ENCODE measurements at regions not wholly inside any gene's neighbourhood (a gene's known extent, or its start where the extent isn't known, plus 50 kb on each side); places are given as distances from the start of the nearest gene placed in this dataset.
"Not testable (repeated sequence)": the region's sequence is repeated elsewhere in the genome, so short reads cannot be mapped to it uniquely, and the experiment has no call there.

GRCh38 chr2:176872406-176872805 is 340.2 kb upstream of the HNRNPA3 start:
- Mint-ChIP-seq H3K27ac (no peak overlapping the region), H3K4me1 (no peaks in the 10 kb centered on the region), H3K36me3 (ENCODE audit: low read depth) (no peaks in the 10 kb centered on the region), H3K4me3 (no peak overlapping the region), H3K27me3 (peaks cover 12% of the 10 kb centered on the region), H3K9me3 (peaks cover 16% of the 10 kb centered on the region)
- ATAC-seq (replicated peaks) = no peak

- no peaks in the 10 kb centered on the region for H3K4me1 Mint-ChIP-seq
- ATAC-seq (replicated peaks) = no peak
These were observed 339.2 kb upstream of the HNRNPA3 start for GRCh38 chr2:176873403-176873802.

GRCh38 chr2:176876493-176877103 is 336.0 kb upstream of the HNRNPA3 start:
- Mint-ChIP-seq H3K4me3 (no peak overlapping the region), H3K4me1 (no peaks in the 10 kb centered on the region), H3K36me3 (ENCODE audit: low read depth) (no peaks in the 10 kb centered on the region), H3K27me3 (peaks cover 12% of the 10 kb centered on the region), H3K9me3 (peaks cover 9% of the 10 kb centered on the region), H3K27ac (no peak overlapping the region)
- no peak for ATAC-seq (replicated peaks)

More at GRCh38 chr2:176873403-176873802, 339.2 kb upstream of the HNRNPA3 start:
- no peak overlapping the region for H3K4me3 Mint-ChIP-seq
- H3K27ac Mint-ChIP-seq = no peak overlapping the region
- peaks cover 16% of the 10 kb centered on the region for H3K9me3 Mint-ChIP-seq
- H3K36me3 Mint-ChIP-seq (ENCODE audit: low read depth) = no peaks in the 10 kb centered on the region
- H3K27me3 Mint-ChIP-seq = peaks cover 12% of the 10 kb centered on the region

- Mint-ChIP-seq H3K9me3 (peaks cover 4% of the 10 kb centered on the region), H3K27me3 (peaks cover 9% of the 10 kb centered on the region), H3K4me1 (no peaks in the 10 kb centered on the region), H3K36me3 (ENCODE audit: low read depth) (no peaks in the 10 kb centered on the region), H3K27ac (no peak overlapping the region), H3K4me3 (no peak overlapping the region)
- no peak for ATAC-seq (replicated peaks)
These were observed 333.1 kb upstream of the HNRNPA3 start for GRCh38 chr2:176879426-176879995.

GRCh38 chr2:176882045-176882444 is 330.5 kb upstream of the HNRNPA3 start:
- not testable (repeated sequence) for ATAC-seq (replicated peaks); H3K9me3 Mint-ChIP-seq; H3K4me1 Mint-ChIP-seq; H3K27me3 Mint-ChIP-seq; H3K4me3 Mint-ChIP-seq; H3K36me3 Mint-ChIP-seq (ENCODE audit: low read depth); H3K27ac Mint-ChIP-seq

- no peak overlapping the region for H3K27ac Mint-ChIP-seq
- no peak for ATAC-seq (replicated peaks)
These were observed 327.5 kb upstream of the HNRNPA3 start for GRCh38 chr2:176885001-176885643.

GRCh38 chr2:176885661-176886060 is 326.9 kb upstream of the HNRNPA3 start:
- H3K9me3 Mint-ChIP-seq = no peaks in the 10 kb centered on the region
- no peak for ATAC-seq (replicated peaks)
- no peaks in the 10 kb centered on the region for H3K36me3 Mint-ChIP-seq (ENCODE audit: low read depth)
- no peaks in the 10 kb centered on the region for H3K27me3 Mint-ChIP-seq
- no peak overlapping the region for H3K27ac Mint-ChIP-seq
- H3K4me3 Mint-ChIP-seq = no peak overlapping the region
- no peaks in the 10 kb centered on the region for H3K4me1 Mint-ChIP-seq

More at GRCh38 chr2:176885001-176885643, 327.5 kb upstream of the HNRNPA3 start:
- Mint-ChIP-seq H3K36me3 (ENCODE audit: low read depth) (no peaks in the 10 kb centered on the region), H3K27me3 (no peaks in the 10 kb centered on the region), H3K9me3 (no peaks in the 10 kb centered on the region), H3K4me1 (no peaks in the 10 kb centered on the region), H3K4me3 (no peak overlapping the region)

- peaks cover 3% of the 10 kb centered on the region for H3K27me3 Mint-ChIP-seq
- no peaks in the 10 kb centered on the region for H3K4me1 Mint-ChIP-seq
- no peaks in the 10 kb centered on the region for H3K36me3 Mint-ChIP-seq (ENCODE audit: low read depth)
- H3K27ac Mint-ChIP-seq = no peak overlapping the region
- no peak for ATAC-seq (replicated peaks)
- H3K4me3 Mint-ChIP-seq = no peak overlapping the region
- H3K9me3 Mint-ChIP-seq = no peaks in the 10 kb centered on the region
These were observed 321.5 kb upstream of the HNRNPA3 start for GRCh38 chr2:176891105-176891504.

- H3K4me3 Mint-ChIP-seq = no peak overlapping the region
- H3K36me3 Mint-ChIP-seq (ENCODE audit: low read depth) = no peaks in the 10 kb centered on the region
- ATAC-seq (replicated peaks) = no peak
- H3K4me1 Mint-ChIP-seq = no peaks in the 10 kb centered on the region
- H3K27me3 Mint-ChIP-seq = peaks cover 3% of the 10 kb centered on the region
- H3K27ac Mint-ChIP-seq = no peak overlapping the region
- H3K9me3 Mint-ChIP-seq = no peaks in the 10 kb centered on the region
These were observed 320.7 kb upstream of the HNRNPA3 start for GRCh38 chr2:176891857-176892256.

GRCh38 chr2:176892676-176893226 is 319.8 kb upstream of the HNRNPA3 start:
- Mint-ChIP-seq H3K9me3 (no peaks in the 10 kb centered on the region), H3K36me3 (ENCODE audit: low read depth) (no peaks in the 10 kb centered on the region), H3K4me3 (no peak overlapping the region), H3K27me3 (peaks cover 3% of the 10 kb centered on the region), H3K4me1 (no peaks in the 10 kb centered on the region), H3K27ac (no peak overlapping the region)
- ATAC-seq (replicated peaks) = no peak

GRCh38 chr2:176895158-176895557 is 317.4 kb upstream of the HNRNPA3 start:
- ATAC-seq (replicated peaks) = no peak
- H3K4me3 Mint-ChIP-seq = no peak overlapping the region

GRCh38 chr2:176902454-176902853 is 310.1 kb upstream of the HNRNPA3 start:
- H3K27ac Mint-ChIP-seq = no peak overlapping the region
- no peaks in the 10 kb centered on the region for H3K4me1 Mint-ChIP-seq
- ATAC-seq (replicated peaks) = no peak
- H3K27me3 Mint-ChIP-seq = peaks cover 4% of the 10 kb centered on the region
- H3K36me3 Mint-ChIP-seq (ENCODE audit: low read depth) = no peaks in the 10 kb centered on the region
- no peak overlapping the region for H3K4me3 Mint-ChIP-seq
- H3K9me3 Mint-ChIP-seq = peaks cover 4% of the 10 kb centered on the region

More at GRCh38 chr2:176895158-176895557, 317.4 kb upstream of the HNRNPA3 start:
- peaks cover 3% of the 10 kb centered on the region for H3K27me3 Mint-ChIP-seq
- no peaks in the 10 kb centered on the region for H3K4me1 Mint-ChIP-seq
- H3K36me3 Mint-ChIP-seq (ENCODE audit: low read depth) = no peaks in the 10 kb centered on the region
- no peak overlapping the region for H3K27ac Mint-ChIP-seq
- no peaks in the 10 kb centered on the region for H3K9me3 Mint-ChIP-seq

GRCh38 chr2:176904053-176904452 is 308.5 kb upstream of the HNRNPA3 start:
- not testable (repeated sequence) for H3K9me3 Mint-ChIP-seq, H3K27ac Mint-ChIP-seq

GRCh38 chr2:176907341-176907740 is 305.3 kb upstream of the HNRNPA3 start:
- Mint-ChIP-seq H3K4me3 (no peak overlapping the region), H3K9me3 (peaks cover 4% of the 10 kb centered on the region), H3K36me3 (ENCODE audit: low read depth) (no peaks in the 10 kb centered on the region), H3K4me1 (no peaks in the 10 kb centered on the region), H3K27me3 (peaks cover 13% of the 10 kb centered on the region), H3K27ac (no peak overlapping the region)
- no peak for ATAC-seq (replicated peaks)

More at GRCh38 chr2:176904053-176904452, 308.5 kb upstream of the HNRNPA3 start:
- not testable (repeated sequence) for H3K36me3 Mint-ChIP-seq (ENCODE audit: low read depth); H3K27me3 Mint-ChIP-seq; ATAC-seq (replicated peaks); H3K4me3 Mint-ChIP-seq; H3K4me1 Mint-ChIP-seq

GRCh38 chr2:176910828-176911227 is 301.8 kb upstream of the HNRNPA3 start:
- H3K9me3 Mint-ChIP-seq = no peaks in the 10 kb centered on the region
- H3K4me1 Mint-ChIP-seq = no peaks in the 10 kb centered on the region
- H3K27me3 Mint-ChIP-seq = peaks cover 26% of the 10 kb centered on the region
- H3K27ac Mint-ChIP-seq = no peak overlapping the region
- H3K4me3 Mint-ChIP-seq = no peak overlapping the region
- H3K36me3 Mint-ChIP-seq (ENCODE audit: low read depth) = no peaks in the 10 kb centered on the region
- ATAC-seq (replicated peaks) = no peak

Measured in activated T-helper 17 cell treated with anti-CD3 and anti-CD28 coated beads, Interleukin-2, amount 50 U/mL, for 72 hours (primary cell).